Activated CD4-positive, alpha-beta T cell treated with anti-CD3 and anti-CD28 coated beads, Interleukin-10, Interleukin-2, amounts not matched to agents 100 ng/mL and 50 ng/mL, durations not matched to agents 16 hours and 8 hours (primary cell): ENCODE measurements at regions not wholly inside any gene's neighbourhood (a gene's known extent, or its start where the extent isn't known, plus 50 kb on each side); places are given as distances from the start of the nearest gene placed in this dataset.
A peak's percentile ranks its signal among the peaks of the same experiment; 100 is the strongest.
"Not testable (repeated sequence)": the region's sequence is repeated elsewhere in the genome, so short reads cannot be mapped to it uniquely, and the experiment has no call there.

Experiments
- DNase-seq: peaks from one replicate; pipeline ENCODE4 v3.0.0-alpha.2; 2020

DNA sequence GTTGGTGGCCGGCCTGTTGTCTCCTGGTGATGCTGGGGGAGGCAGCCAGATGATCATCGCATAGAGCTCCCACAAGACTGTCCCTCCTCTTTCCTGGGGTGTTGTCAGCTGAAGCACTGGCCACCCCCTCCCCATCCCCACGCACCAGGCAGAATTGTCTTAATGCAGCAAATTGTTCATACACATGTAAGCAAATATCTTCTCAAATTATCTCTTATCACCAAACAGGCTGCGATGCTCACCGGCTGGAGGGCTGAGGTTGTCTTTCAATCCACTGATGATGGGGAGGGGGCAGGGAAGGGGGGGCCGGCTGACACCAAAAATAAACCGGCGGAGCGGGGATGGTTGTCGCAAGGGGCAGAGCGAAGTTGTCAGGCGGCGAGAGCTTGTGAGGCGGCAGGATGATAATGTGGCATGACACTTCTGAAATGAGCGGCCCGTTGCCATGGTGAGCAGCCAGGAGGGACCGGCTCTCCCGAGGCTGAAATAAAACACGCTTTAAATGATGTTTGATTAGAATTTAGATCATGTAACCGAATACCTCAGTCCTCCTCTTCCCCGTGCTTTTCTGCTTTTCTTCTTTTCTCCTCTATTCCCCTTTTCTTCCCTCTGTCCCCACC lies 59.8 kb downstream of the MRM1 start:
- DNase-seq = no peak

DNA sequence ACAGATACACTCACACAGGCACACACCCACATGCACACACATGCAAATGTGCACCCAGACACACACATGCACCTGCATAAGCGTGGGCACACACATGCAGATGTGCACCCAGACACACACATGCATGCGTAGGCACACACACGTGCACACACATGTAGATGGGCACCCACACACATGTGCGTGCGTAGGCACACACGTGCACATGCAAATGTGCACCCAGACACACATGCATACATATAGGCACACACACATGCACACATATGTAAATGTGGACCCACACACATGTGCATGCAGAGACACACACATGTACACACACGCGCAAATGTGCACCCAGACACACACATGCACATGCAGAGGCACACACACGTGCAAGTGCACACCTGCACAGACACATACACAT lies 60.3 kb downstream of the MRM1 start:
- no peak for DNase-seq

DNA sequence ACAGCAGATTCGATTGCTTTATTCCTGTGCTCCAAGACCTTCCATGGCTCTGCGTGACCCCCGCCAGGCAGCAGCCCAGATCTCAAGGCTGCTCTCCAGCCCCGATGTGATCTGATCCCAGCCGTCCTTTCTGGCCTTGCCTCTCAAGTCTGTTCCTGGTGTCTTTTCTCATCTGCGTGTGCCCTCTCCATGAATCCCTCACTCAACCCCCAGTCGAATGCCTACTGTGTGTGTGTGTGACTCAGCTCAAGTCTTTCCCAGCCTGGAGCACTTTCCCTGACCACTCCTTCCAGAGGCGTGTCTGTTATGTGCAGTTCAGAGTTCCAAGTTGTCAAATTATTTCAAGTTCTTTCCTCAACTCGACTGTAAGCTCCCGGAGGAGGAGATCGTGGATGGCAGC lies 64.0 kb downstream of the MRM1 start:
- no peak for DNase-seq

DNA sequence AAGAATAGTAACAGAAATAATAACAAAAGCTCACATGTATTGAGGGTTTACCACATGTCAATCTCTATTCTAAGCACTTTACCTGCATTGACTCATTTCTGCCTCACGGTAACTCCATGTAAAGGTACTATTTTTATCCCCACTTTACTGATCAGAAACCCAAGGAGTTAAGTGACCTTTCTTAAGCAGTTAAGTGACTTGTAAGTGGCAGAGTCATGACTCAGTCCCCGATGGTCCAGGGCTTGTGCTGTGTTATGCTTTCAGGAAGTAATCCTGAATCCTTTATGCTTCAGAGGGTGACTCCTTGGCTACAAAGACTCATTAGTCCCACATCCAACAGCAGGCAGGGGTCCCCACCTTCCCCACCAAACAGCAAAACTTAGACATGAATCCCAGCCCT lies 66.5 kb downstream of the MRM1 start:
- DNase-seq = no peak

DNA sequence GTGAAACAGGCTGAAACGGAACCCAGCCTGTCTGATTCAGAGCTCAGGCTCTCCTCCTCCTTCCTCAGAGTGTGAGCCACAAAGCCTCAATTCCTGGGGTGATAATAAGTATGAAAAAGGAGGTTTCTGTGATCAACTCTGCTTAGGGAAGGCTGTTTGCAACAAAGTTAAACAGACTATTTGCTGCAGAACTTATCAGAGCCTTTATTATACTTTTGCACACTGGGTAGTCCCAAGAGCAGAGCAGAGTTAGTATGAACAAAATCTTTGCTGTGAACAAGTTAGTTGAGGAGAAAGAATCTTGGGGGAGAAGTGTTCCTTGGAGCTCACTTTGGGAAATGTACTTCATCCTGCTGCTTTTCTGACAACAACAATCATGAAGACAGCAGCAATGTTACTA lies 67.4 kb downstream of the MRM1 start:
- no peak for DNase-seq

DNA sequence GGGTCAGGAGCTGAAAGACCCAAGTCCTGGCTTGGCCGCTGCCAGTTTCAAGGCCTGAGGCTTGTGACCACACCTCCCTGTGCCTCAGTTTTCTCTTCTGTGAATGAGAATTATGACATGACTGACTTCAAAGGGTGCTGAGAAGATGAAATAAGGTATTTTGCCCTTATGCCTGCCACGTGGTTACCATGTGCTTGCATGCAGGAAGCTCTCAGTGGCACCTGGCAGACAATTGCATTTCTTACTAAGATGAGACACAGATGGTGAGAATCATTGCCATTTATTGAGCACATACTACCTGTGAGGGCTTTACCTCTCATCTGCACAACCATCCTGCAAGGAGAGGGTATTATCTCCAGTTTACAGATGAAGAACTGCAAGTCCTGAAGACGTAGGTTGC lies 69.8 kb downstream of the MRM1 start:
- no peak for DNase-seq

DNA sequence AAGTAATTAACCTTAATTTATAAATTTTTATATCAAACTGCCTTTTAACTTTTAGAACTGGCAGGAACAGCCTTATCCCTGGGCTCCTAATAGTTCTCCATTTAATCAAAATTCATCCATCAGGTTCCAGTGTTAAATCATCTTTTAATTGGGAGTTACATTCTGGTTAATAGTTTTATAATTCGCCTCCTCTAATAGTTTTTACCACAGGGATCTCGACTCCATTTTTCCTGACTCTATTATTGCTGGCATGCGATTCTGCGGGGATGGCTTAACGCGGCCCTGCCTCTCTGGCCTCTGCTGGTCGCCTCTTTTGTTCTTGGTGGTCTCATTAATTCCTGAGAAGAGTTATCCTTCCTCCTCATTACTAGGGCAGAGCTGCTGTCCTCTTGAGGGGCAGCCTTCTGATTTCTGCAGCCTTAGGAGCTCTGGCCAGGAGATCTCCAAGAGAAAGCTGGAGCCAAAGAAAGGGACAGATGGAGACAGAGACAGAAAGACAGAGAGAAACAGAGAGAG lies 71.1 kb downstream of the MRM1 start:
- DNase-seq = no peak

DNA sequence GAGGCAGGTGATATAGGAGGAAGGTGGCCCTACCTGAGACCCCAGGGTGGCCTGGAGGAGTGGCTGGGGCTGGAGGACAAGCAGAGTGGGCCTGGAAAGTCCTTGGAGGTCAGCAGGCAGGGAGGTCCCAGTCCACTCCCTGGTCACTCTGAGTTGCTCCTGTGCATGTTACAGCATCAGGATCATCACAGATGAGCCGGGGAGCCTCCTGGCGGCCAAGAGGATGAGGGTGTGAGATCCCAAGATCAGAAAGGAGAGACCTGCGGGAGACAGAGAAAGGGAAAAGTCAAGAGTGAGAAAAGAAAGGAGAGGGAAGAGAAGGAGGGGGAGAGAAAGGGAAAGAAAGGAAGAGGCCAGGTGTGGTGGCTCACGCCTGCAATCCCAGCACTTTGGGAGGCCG lies 71.7 kb downstream of the MRM1 start:
- DNase-seq = no peak

DNA sequence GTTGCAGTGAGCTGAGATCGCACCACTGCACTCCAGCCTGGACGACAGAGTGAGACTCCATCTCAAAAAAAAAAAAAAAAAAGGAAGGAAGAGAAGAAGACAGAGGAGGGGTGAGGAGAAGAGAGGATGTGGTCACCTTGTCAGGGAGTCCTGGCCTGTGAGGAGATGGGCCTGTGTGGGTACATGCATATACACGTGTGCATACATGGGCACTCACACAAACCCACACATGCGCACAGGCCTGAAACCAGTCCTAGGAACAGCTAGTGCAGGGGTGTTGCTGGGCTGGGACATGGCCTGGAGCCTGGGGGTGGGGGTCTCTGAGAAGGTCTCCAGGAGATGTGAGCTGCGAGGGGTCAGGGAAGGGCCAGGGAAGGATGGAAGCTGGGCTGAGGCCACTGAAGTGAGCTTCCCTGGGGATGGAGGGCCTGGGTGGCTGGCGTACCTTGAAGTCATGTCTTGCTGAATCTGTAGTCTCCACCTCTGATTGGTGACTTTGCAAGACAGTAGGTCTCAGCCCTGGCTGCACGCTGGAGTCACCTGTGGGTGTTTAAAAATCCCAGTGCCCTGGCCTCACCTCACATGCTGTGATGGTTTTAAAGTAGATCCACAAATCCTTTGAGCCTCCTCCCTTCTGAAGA lies 72.4 kb downstream of the MRM1 start:
- DNase-seq = peak; percentile 20

DNA sequence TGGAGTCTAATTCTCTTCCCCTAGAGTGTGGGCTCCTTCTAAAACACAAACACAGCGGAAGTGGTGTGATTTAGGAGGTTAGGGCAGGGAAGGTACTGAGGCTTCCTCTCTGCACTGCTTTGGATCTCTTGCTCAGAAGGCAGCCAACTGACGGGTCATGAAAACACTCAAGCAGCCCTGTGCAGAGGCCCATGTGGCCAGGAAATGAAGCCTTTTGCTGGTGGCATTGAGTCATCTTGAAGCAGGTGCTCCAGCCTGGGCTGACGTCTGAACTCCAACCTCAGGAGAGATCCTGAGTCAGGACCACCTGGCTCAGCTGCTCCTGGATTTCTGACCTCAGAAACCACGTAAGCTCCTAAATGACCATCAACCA lies 72.9 kb downstream of the MRM1 start:
- peak; percentile 85 for DNase-seq

DNA sequence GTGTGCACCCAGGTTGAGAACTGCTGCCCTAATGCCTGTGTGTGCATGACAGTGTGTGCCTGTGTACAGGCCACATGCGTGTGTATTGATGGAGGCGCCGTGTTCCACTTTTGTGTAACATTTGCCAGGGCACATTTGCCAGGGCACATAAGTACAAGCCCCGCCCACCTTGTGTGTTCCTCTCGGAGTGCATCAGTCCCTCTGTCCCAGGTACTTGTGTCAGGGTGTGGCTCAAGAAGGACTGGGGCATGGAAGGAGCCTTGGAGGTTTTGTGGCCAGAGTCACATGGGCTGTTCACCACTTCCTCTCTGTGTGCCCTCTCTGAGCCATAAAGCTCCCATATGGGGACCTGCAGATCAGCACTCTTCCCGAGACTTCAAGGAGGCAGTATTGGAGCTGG lies 73.9 kb downstream of the MRM1 start:
- peak; percentile 58 for DNase-seq

DNA sequence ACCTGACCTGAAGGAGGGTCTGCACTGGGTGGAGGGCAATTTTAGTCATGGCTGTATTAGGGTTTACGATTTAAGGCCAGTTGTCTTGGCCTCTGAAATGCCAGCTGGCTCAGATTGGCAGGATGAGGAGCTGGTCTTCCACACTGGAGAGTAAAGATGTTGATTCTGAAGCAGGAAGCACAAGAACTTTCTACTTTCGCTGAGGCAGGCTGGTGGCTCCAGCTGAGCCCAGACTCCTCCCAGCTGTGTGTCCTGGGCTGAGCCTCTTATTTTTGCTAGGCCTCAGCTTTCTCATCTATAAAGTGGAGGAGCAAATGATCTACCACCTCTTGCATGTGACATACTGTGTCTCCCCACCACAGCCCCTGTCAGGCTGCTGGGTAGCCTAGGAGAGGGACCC lies 74.4 kb downstream of the MRM1 start:
- DNase-seq = peak; percentile 32

DNA sequence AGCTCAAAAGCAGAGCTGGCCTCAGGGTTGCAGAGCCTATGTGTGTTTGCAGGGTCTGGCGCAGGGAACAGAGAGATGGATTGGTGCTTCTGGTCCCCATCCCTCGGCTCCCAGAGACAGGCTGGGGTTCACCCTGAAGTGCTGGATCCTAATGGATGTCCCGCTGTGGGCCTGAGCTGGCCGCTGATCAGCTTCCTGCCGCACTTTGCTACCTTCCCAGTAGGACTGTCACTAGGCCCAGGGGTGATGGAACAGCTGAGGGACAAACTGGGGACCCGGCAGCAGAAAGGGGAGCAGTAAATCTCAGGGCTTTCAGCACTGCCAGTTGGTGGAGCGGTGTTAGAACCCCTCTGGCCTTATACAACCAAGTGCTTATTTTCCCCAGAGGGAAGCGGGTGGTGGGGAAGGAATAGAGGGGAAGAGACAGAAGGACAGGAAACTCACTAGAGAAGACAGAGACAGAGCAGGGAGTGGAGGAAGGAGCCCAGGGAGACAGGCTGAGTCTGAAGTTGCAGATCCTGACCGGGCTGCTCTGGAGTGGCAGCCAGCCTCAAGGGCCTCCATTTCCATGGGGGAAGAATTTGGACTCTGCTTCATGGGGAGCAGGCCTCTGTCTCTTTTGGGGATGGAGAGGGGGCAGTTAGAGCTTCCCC lies 78.6 kb downstream of the MRM1 start:
- DNase-seq = no peak

DNA sequence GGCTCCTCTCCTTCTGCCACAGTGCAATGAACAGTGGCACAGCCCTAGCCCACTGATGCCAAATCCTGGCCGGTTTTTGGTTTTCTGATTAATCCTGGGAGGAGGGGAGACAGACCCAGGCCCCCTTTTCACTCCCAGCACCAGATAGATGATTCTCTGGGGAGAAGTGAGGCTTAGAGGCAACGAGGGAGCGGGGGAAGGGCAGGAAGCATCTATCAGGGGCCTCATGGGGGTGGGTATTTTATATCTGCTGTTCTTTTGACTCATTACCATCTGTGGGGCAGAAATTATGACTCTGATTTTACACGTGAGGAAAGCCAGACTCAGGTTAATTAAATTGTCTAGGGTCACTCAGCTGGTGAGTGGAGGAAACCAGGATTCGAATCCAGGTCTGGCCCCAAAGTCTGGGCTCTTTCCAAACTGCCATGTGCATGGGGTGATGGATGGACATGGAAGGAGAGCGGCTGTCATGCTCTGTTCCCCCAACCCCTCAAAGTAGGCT lies 79.4 kb downstream of the MRM1 start:
- DNase-seq = no peak

DNA sequence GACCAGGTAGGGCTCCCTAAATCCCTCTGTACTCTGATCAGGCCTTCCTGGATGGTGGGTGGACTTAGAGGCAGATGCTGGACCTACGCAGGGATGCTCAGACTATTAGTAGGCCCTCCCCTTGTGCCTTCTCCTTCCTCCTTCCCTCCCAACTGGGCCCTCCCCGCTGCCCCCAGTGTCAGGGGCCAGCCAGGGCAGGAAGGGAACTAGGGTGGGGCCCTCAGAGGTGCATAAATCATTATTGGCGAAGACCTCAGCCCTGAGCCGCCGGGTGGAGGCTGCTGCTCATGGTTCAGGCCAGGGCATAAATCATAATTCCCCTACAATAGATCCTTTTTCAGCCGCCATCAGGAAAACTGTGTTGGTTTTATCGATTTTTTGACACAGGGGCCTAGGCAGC lies 81.4 kb downstream of the MRM1 start:
- DNase-seq = no peak

DNA sequence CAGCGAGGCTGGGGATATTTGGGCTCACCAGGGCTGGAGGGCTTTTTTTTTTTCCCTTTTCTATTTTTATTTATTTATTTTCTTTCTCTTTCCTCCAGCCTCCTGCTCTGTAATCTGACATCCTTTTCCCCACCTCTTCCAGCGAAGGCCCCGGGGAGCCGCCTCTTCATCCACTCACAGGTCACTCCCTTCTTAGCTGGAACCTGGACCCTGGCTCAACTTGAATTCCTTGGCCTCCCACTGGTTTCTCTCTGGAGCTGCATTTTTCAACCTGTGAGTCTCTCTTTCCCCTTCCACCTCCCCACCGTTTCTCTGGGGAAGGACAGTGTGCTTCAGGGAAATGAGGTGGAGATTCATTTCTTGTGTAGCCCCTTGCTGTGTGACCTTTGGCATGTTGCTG lies 82.0 kb downstream of the MRM1 start:
- DNase-seq = no peak

DNA sequence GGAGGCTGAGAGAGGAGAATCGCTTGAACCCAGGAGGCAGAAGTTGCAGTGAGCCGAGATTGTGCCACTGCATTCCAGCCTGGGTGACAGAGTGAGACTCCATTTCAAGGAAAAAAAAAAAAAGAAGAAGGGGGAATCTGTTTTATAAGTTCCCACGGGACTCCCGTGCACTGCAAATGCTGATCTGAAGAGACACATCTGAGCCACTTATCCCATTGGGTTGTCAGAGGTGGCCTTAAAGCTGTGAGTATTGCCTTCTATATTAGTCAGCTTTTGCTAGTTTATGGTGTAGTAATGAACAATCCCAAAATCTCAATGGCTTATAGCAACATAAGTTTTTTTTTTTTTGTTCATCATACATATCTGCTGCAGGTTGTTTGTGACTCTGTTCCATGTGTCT lies 82.8 kb downstream of the MRM1 start:
- no peak for DNase-seq

DNA sequence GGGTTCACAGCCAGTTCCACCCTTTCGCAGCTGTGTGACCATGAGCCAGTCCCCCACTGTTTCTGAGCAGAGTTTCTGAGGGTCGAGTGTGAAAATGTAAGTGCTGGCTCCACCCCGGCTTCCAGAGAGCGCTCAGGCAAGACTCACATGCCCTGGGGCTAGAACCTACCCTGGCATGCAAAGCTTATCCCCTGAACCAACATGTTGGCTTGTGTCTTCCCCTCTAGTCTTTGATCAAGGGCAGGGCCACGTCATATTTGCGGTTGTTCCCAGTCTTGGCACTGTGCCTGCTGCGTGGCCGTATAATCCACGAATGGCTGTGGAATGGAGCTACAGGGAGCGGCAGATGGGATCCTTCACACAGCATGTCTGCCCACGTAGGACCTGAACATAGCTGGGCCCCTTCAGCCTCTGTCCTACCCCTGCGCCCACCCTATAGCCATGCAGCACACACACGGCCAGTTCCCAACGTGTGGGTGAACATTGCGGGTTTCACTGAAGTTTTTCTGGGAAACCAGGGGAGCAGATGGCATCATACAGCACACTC lies 84.8 kb downstream of the MRM1 start:
- no peak for DNase-seq

DNA sequence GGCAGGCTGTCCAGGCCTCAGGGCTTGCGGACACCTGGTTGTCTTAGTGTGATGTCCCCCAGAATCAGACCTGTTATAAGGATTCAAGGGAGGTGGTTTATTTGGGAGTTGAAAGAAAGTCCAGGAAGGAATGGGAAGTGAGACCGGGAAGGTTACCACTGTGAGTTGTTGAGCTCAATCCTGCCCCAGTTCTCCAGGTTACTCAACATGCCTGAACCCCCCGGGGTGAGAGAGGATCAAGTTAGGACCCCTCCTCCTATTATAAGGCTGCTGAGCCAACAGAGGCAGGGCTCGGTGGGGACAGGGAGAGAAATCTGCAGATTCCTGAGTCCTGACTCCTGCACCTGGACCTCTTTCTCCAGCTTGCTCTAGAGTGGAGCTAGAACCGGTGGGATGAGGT lies 86.4 kb downstream of the MRM1 start:
- DNase-seq = no peak

DNA sequence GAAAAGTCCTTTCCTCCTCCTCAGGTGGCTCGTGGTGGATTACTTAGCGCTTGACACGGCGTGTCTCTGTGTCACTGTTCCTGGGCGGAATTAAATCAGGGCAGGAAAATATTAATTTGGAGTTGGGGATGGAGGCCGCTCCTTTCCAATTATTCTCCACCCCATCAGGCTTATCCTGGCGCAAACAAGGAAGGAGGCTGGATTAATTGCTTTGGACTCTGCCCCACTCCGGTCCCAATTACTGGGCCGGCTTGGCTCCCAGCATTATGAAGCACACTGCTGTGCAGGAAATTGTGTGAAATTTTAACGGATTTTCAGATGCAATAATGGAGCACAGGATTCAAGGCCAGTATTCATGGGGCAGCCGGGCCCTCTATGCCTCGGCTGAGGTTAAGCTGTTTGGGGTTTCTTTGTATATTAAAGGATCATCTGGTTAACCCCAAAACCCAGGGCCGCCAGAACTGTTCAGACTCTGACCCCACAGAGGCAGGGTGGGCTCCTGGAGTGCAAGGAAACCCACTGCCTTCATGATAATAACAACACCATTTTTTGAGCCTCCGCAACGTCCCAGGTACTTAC lies 87.8 kb downstream of the MRM1 start:
- DNase-seq = no peak

DNA sequence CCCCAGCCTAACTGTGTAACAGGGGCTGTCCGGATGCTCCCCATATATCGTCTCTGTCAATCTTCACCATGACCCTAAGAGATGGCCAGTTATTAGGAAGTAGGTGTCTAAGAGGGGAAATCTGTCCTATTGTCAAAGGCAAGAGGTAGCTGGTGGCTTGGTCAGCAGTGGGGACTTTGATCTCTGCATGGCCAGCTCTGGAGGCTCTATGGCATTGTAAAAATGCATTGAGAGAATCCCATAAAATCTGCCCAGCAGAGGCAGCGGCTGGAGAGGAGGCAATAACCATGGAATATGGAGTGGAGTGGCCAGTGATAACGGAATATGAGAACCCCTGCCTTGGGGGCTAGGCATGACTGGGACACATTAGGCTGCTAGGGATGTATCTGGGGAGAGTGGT lies 88.8 kb downstream of the MRM1 start:
- DNase-seq = no peak

DNA sequence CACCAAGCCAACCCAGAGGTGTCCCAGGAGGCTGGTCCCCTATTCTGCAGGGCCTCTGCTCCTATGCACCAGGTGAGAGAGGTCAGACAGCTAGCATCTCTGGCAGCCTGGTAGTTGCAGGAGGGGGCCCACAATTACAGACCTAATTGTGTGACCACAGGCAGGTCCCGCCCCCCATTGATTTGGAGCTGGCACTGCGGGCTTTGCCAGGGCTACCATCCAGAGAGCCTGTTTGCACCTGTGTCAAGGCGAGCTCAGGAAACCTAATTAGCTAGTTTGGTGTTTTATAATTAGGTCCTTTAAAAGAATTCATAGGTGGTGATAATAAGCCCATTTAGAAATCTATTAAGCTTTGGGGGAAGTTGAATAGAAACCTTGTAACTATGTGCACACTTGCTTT lies 90.2 kb downstream of the MRM1 start:
- no peak for DNase-seq

DNA sequence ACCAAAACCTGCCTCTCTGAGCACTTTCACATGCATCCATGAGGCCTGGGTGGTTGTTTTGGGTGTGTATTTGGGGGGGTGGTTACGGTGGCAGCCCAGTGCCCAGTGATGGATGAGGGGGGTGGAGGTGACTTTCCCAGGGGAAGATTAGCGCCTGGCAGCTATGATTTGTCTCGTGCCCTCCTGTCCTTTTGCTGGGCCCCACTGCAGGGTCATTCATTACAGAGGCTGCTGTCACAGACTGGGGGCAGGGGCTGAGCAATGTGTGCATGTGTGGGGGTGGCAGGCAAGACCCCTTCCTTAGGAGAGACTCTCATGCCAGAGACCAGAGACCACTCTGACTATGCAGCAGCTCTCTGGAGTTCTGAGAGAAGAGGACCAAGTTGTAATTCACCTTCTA lies 93.7 kb downstream of the MRM1 start:
- no peak for DNase-seq

DNA sequence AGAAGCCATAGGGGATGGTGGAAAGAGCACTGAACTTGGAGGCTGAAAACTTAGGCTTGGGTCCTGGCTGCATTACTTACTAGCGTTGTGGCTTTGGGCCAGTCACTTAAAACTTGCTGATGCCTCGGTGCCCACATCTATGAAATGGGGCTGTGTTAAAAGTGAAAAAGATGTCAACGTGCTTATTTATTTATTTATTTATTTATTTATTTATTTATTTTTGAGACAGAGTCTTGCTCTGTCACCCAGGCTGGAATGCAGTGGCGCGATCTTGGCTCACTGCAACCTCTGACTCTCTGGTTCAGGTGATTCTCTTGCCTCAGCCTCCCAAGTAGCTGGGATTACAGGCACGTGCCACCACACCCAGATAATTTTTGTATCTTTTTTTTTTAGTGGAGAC lies 94.3 kb downstream of the MRM1 start:
- DNase-seq = not testable (repeated sequence)
